ENCODE measurements at regions not wholly inside any gene's neighbourhood (a gene's known extent, or its start where the extent isn't known, plus 50 kb on each side); places are given as distances from the start of the nearest gene placed in this dataset.

DNA sequence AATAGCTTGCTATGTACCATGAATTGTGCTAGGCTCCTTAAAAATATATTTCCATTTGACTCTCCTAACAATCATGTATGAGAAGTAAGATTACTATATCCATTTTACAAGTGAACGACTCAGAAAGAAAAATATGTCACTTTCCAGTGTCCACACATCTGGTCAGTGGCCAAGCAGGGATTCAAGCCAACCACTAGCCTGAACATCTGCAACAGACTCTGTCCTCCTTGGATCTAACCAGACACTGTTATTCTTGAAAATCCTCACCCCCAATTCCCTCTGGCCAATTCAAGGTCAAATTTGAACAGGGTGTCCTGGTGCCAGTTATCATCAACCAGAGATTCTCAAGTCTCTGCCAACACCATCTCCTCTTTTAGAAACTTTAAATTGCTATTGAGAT lies 344.1 kb upstream of the WWC1 start:
- no peak for TF ChIP-seq POLR2A (IDR thresholded peaks at IDR 0.05)
- no peak for TF ChIP-seq CTCF (IDR thresholded peaks at IDR 0.05)
